GM21528 (cell line): ENCODE measurements at regions not wholly inside any gene's neighbourhood (a gene's known extent, or its start where the extent isn't known, plus 50 kb on each side); places are given as distances from the start of the nearest gene placed in this dataset.
"Not testable (repeated sequence)": the region's sequence is repeated elsewhere in the genome, so short reads cannot be mapped to it uniquely, and the experiment has no call there.

Experiments
- ATAC-seq: cut with Tn5 transposase; IDR thresholded peaks from one replicate; pipeline ENCODE4 v1.9.1; 2021; ENCODE audit warnings: mild to moderate bottlenecking, moderate library complexity; ENCODE audit not compliant: unreplicated experiment, low FRiP score

- no peak for ATAC-seq
Measured at GRCh38 chr4:18736551-18736950, 715.0 kb upstream of the LCORL start.

DNA sequence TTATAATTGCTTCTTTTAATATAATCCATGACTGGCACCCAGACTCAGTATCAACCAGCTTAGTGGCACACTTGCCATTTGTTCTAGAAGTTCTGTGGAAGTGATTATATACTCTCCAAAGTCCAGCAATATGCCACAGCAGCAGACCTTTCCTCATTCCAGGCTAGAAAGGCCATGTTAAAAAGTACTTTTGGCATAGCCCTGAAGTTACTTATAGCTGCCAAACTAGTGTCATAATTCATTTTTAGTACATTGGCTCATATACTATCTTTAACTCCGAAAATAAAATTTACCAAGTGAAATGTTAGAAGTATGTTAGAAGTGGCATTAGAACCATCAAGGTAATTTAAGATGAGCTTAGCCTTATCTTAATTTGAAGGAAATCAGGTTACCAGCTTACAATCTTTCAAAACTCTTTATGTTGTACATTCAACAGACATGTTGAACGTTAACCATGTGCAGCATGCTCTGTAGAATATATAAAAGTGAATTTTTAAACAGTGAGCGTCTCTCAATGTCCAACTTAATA, 714.2 kb upstream of the LCORL start:
- no peak for ATAC-seq

DNA sequence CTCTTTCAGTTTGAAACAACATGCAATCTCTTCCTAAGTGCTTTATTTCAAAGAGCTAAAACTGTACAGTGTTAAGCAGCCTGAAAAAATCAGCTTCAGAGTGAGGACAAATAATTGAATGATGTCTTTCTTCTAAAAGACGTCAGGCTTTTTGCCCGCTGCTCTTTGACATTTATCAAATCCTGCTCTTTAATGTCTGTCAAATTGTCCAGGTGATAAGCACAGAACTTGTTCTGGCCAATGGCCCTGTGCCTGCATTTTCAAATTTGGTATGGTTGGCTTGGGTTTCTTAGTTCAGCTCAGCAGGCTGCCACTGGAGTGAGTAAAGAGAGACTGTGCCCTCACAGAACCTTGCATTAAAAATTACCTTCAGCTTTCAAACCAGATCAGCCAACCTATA, 712.9 kb upstream of the LCORL start:
- ATAC-seq = no peak

- ATAC-seq = no peak
Measured at GRCh38 chr4:18733961-18734360, 712.4 kb upstream of the LCORL start.

- no peak for ATAC-seq
Measured at GRCh38 chr4:18722748-18723191, 701.2 kb upstream of the LCORL start.

DNA sequence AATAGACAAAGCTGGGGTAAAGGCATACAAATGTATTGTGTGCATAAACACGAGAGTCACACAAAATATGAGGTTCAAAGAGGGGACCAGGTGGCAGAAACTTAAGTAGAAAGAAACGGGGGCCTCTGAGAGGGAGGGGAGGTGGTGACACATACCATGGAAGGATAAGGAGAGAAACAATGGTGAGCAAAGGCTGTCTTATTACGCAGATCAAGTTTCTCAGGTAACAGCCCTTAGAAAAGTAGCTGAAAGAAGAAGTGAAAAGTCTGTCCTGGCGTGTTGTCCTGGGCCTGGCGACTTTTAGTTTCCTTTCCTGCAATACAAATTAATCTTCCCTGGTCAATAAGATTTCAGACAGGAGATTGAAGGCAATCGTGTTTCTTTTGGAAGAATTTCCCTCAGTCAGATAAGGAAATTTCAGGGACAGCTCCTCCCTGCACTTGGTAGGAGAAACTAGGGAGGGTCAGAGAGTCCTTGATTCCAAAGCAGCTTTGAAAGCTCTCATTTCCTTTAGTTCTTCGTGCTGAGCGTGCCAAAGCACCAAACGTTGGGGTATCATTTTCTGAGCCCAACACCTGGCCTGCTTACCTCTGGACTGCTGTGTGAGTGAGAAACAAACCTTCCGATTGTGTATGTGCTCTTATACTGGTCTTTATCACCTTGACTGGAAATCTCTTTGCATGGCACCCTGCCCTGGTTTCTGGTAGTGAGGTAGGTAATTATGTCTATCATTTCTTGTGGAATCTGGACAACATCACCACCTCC, 676.7 kb upstream of the LCORL start:
- ATAC-seq = no peak

- no peak for ATAC-seq
Measured at GRCh38 chr4:18695733-18696527, 674.4 kb upstream of the LCORL start.

DNA sequence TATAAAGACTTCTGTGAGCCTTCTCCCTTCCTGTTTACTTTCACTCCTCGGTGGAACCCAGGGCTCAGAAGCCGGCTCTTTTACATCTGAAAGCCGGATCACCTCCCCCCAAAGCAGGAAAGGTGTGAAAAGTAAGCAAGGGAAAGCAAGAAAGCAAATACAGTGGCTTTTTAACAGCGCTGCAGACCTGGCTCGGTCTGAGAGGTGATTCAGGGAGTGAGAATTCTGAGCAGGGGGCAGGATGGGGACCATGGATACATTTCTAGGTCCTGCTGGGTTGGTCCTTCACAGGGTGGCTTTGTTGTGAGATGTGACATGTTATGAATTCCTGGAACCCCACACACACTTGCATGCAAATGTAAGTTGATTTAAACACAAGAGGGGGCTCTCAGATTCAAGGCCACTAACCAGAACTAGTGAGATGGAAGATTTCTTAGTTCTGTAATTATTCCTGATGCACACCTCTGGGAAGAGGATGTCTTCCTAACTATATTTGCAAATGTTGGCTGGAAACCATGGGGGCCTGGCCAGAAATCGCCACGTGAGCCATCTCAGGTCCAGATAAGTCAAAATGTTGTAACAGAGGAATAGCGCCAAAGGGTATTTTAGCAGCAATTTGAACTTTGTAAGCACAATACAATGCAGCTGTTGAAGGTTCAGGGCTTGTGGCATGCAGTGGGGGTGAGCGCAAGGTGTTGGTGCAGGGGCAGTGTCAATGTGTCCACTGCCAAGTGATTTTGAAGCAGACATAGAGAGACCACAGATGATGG, 670.1 kb upstream of the LCORL start:
- no peak for ATAC-seq

DNA sequence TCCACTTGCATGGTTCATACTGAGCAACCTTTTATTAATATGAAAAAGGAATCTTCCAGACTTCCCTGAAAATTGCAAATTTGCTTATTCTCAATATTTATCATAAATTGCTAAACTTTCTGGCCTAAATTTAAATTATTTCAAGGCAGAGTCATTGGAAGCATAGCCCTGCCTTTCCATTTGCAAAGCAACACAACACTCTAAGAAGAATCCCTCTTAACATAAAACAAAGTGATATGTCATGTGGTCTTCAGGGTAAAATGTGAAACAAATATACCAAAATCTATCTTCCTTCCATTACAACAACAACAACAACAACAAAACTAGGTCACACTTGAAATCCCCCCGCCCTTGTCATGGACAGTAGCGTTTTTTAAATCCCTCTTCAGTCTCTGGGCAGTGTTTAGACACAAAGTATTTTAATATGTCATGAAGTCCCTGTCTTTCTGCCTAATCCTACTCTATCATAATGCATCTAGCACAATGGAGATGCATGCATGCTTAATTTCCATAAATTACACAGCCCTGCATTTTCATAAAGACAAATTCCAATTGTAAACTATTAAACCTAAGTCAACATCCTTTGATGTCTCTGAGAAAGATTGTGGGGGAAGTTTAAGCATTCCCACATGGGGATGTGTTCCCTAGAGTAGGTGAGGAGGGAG, 668.9 kb upstream of the LCORL start:
- ATAC-seq = no peak

DNA sequence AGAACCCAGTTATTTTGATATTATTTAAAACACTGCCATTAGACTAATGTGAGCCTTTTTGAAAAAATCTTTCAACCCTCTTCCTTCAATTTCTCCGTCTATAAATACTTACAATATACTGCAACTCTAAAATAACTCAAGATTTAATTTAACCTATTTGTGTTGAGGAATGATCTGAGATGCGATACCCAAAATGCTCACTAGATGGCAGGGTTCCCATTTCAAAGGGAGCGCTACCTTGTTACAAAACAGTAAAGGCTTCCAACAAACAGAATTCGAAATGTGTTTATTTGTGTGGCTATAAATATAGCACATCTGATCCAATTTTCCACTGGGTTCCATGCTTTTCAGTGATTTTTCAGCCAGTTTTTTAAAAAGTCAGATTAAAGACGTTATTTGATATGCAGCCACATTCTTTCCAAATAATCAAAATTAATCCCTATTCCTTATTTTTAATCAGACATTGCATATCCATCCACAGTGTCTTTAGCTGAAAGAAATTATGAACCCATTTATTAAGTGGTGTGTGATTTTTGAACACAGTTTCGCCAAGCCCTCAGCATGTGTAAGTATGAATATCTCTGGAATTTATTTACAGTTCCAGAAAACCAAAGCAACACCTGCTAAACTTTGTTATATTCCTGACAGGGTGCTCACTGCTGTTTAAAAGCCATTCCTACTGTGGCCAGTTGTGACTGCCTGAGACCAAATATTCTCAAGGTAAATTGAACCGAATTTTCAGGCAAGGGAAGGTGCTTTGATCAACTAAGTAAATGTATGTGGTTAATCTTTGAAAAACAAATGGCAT, 668.0 kb upstream of the LCORL start:
- ATAC-seq = peak; percentile 57

GRCh38 chr4:18688351-18688750, 666.8 kb upstream of the LCORL start:
- ATAC-seq = not testable (repeated sequence)

DNA sequence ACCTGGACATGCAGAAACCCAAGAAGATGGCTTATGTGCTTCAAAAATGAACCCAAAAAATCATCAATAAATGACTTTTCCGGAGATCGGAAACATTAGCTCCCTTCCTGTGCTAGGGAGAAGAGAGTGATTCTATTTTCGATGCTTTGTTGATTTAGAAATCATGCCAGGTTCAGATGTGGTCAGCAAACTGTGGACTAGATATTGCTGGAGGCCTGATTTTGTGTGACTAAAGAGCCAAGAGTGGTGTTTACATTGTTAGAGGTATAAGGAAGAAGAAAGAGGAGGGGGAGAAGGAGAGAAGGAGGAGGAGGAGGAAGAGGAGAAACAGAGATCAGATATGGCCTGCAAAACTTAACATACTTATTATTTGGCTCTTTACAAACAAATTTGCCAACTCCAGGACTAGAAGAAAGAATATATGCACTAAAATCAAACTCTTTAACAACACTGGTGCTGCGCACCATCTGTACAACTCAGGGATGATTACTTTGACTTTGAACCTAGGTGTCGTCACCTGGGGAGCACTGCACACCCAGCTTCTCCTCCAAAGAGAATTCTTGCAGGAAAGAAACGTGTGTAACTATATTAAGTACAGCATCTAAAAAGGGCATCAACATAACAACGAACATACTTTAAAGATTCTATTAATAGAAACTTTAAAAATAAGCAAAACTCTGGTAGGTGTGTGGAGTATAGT, 664.9 kb upstream of the LCORL start:
- ATAC-seq = no peak

DNA sequence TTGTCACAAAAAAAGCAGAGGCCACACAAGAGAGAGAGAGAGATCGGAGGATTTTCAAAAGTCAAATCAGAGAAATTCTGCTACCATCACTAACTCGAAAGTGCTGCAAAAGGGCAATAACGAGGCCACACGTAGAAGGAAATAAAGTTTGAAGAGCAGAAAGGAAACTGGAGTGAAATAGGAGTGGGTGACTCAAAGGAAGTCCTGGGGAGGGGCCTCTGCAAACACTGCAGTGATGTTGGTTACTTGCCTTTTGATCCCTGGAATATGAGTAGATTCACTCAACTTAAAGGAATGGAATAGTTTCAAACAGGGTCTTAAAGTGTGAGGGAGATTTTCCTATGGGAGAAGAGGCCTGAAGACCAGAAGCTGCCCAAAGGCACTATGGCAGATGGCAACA, 663.4 kb upstream of the LCORL start:
- ATAC-seq = no peak

- no peak for ATAC-seq
Measured at GRCh38 chr4:18676526-18676915, 655.0 kb upstream of the LCORL start.

DNA sequence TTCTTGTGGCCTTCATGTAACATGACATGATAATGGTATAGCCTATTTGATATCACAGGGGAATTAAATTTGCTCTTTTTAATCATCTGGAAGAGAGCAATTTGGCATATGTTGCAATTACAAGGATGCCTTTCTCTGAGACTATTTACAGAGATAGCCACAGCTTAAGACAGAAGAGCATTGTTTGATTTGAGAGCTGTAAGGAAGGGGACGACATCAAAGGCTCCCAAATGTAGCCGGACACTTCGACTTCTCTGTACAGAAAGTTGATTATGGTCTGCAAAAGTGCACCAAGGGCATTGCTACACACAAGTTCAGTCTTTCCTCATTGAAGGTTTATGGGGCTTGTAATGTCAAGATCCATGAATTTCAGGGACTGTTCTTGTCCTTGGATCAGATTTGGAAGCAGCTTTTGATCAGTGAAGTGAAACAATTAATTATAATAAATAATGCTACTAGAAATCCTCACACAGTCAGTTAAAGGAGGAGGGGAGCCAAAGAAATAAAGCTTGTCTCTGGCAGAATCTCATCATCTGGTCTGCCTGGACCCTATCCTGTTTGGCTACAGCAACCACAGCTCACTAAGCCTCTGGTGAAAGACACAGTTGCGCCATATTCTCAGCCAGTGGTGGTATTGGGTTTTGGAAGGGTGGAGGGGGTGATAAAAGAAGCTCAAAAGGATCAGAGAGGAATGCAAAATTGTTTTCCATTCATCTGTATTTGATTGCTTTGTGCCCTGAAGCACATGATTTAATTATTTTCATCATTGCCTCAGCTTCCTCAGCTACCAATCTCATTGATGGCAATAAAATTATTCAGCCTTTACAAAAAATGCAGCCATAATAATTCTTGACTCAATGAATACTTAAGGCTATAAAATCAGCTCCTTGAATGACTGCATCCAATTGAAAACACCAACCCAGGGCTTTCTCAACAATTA, 654.3 kb upstream of the LCORL start:
- ATAC-seq = no peak

DNA sequence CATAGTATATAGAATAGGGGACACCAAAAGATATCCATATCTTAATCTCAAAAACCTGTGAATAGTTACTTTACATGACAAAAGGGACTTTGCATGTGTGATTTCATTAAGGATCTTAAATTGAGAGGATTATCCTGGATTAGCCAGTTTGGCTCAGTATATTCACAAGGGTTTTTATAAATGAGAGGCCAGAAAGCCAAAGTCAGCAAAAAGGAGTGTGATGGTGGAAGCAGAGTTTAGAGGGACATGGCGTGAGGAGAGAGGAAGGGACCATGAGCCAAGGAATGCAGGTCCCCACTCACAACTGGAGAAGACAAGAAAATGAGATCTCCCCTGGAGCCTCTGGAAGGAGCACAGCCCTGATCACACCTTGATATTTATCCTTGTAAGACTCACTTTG, 648.5 kb upstream of the LCORL start:
- no peak for ATAC-seq

DNA sequence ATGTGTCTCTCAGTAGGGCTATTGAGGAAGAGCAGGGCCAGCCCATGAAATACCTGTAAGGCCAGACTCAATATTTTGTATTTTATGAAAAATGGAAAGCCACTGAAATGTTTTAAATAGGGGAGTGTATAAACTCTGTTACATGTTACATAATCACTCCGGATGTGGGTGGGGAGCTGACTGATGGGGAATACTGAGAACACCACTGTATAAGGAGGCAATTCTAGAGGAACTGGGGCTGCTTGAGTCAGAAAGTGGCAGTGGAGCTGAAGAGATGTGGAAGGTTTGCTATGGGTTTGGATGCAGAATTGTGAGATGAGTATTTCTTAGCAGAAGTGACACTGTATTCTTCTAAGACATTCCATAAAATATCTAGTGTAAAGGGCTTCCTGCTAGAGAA, 647.8 kb upstream of the LCORL start:
- no peak for ATAC-seq

- ATAC-seq = no peak
Measured at GRCh38 chr4:18666322-18666721, 644.8 kb upstream of the LCORL start.
